Parathyroid adenoma (tissue), 2 donors: ENCODE measurements at regions not wholly inside any gene's neighbourhood (a gene's known extent, or its start where the extent isn't known, plus 50 kb on each side); places are given as distances from the start of the nearest gene placed in this dataset.

Experiments
- H2AFZ ChIP-seq: fragments of 300-600 bp; sonication (generic); one replicate; pipeline ENCODE4 v1.7.0; 2017; ENCODE audit warnings: antibody characterized with exemption, mild to moderate bottlenecking
- H3K27ac ChIP-seq: fragments of 300-600 bp; sonication (generic); one replicate; pipeline ENCODE4 v1.7.0; 2017
- H3K27me3 ChIP-seq: fragments of 300-600 bp; sonication (generic); one replicate; pipeline ENCODE4 v1.7.0; 2017; ENCODE audit warnings: low read length; ENCODE audit not compliant: control insufficient read depth, insufficient read depth
- H3K36me3 ChIP-seq: fragments of 300-600 bp; sonication (generic); one replicate; pipeline ENCODE4 v1.7.0; 2017; ENCODE audit warnings: low read length; ENCODE audit not compliant: control insufficient read depth, insufficient read depth
- H3K4me1 ChIP-seq: fragments of 300-600 bp; sonication (generic); one replicate; pipeline ENCODE4 v1.7.0; 2017; ENCODE audit warnings: control low read depth
- H3K4me2 ChIP-seq: fragments of 300-600 bp; sonication (generic); one replicate; pipeline ENCODE4 v1.7.0; 2017; ENCODE audit warnings: low read length
- H3K4me3 ChIP-seq: fragments of 300-600 bp; sonication (generic); one replicate; pipeline ENCODE4 v1.7.0; 2017; ENCODE audit warnings: low read depth, low read length
- H3K79me2 ChIP-seq: fragments of 300-600 bp; sonication (generic); one replicate; pipeline ENCODE4 v1.7.0; 2017; ENCODE audit warnings: control low read depth
- H3K9ac ChIP-seq: fragments of 300-600 bp; sonication (generic); one replicate; pipeline ENCODE4 v1.7.0; 2017; ENCODE audit warnings: mild to moderate bottlenecking
- H3K9me3 ChIP-seq: fragments of 300-600 bp; sonication (generic); one replicate; pipeline ENCODE4 v1.7.0; 2017; ENCODE audit warnings: low read length; ENCODE audit not compliant: control insufficient read depth
- TF ChIP-seq, protein P1 (sequence below): fragments of 300-600 bp; sonication (generic); IDR thresholded peaks from one replicate; pipeline ENCODE4 v1.7.0; 2017; ENCODE audit warnings: antibody characterized with exemption, mild to moderate bottlenecking
- donor health status: primary hyperparathyroidism.

DNA sequence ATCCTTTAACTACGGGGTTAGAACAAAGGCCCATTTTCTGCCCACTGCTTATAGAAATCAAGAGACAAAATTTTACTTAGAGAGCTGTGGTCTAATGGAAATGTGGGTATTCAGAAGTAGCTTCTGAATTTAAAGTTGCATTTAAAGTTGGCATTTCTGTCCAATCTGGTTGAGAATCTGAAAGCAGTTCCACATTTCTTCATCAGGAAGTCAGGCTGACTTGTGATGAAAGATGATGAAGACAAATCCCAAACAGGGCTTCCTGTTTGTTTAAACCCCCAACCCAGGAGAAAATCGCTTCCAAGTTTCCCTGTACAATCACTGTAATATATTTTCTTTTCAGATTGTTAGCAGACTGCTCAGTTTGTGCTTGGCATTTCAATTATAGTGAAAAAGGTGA lies 345.3 kb downstream of the SPRY1 start:
- Histone ChIP-seq H3K9me3 (no peaks in the 10 kb centered on the region), H3K4me1 (no peaks in the 10 kb centered on the region), H3K27me3 (no peaks in the 10 kb centered on the region), H2AFZ (no peak overlapping the region), H3K9ac (no peak overlapping the region), H3K4me2 (no peak overlapping the region), H3K27ac (no peak overlapping the region), H3K36me3 (no peaks in the 10 kb centered on the region), H3K4me3 (no peak overlapping the region), H3K79me2 (no peaks in the 10 kb centered on the region)
- TF ChIP-seq, protein P1, sequence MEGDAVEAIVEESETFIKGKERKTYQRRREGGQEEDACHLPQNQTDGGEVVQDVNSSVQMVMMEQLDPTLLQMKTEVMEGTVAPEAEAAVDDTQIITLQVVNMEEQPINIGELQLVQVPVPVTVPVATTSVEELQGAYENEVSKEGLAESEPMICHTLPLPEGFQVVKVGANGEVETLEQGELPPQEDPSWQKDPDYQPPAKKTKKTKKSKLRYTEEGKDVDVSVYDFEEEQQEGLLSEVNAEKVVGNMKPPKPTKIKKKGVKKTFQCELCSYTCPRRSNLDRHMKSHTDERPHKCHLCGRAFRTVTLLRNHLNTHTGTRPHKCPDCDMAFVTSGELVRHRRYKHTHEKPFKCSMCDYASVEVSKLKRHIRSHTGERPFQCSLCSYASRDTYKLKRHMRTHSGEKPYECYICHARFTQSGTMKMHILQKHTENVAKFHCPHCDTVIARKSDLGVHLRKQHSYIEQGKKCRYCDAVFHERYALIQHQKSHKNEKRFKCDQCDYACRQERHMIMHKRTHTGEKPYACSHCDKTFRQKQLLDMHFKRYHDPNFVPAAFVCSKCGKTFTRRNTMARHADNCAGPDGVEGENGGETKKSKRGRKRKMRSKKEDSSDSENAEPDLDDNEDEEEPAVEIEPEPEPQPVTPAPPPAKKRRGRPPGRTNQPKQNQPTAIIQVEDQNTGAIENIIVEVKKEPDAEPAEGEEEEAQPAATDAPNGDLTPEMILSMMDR = no peak

- Histone ChIP-seq H3K4me2 (no peak overlapping the region), H3K79me2 (no peaks in the 10 kb centered on the region), H2AFZ (no peak overlapping the region), H3K9me3 (no peaks in the 10 kb centered on the region), H3K4me1 (no peaks in the 10 kb centered on the region), H3K27me3 (no peaks in the 10 kb centered on the region), H3K4me3 (no peak overlapping the region), H3K9ac (no peak overlapping the region), H3K27ac (no peak overlapping the region), H3K36me3 (no peaks in the 10 kb centered on the region)
- TF ChIP-seq, protein P1 = no peak
These were observed 347.3 kb downstream of the SPRY1 start for GRCh38 chr4:123743848-123744247.

DNA sequence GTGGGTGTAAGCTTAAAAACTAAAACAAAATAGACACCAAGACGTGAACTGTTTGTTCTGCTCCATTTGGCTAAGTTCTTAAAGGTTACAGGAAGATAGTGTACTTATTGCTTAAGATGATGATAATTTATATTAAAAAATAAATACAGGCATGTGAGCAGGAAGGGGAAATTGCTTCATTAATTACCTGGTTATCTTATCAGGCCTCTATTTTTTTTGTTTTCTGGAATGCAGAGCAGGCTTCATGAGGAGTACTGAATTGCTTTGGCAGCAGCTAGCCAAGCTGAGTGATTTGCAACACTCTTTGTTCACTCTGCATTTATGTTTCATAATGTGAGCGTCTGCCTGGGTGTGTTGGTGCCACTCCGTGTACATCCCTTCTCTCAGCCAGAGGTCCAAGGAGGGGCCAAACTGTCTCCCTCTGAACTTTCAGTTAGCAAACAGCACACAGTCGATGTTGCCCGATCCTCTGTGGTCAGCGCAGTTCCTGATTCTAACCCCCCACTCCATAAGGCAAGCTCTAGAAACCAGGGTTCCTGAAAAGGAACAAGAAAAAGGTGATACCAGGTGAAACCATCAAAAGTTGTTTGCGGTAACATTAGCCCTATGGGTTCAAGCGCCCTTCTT lies 348.2 kb downstream of the SPRY1 start:
- H3K4me2 ChIP-seq = no peak overlapping the region
- H3K36me3 ChIP-seq = no peaks in the 10 kb centered on the region
- no peak overlapping the region for H3K9ac ChIP-seq
- H3K4me3 ChIP-seq = no peak overlapping the region
- TF ChIP-seq, protein P1 = no peak
- no peaks in the 10 kb centered on the region for H3K27me3 ChIP-seq
- H3K27ac ChIP-seq = no peak overlapping the region
- H3K4me1 ChIP-seq = no peaks in the 10 kb centered on the region
- H3K9me3 ChIP-seq = no peaks in the 10 kb centered on the region
- H2AFZ ChIP-seq = no peak overlapping the region
- no peaks in the 10 kb centered on the region for H3K79me2 ChIP-seq

DNA sequence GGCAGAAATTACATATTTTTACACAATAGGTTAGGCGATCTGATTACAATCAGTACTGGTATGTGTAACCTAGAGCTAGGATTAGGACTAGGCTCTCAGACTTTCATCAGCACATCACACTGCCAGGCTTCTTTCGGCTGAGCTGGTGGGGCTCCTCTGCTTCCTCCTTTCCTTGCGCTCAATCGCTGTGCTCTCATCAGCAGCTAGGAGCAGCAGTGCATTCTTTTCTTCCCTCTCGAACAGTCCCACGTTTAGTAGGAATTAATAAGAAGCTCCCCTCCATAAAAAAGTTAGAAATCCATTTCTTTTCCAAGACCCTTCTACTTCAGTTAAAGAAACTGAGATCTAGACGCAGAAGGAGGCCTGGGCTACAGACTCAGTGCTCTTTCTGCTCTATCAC lies 350.4 kb downstream of the SPRY1 start:
- no peak overlapping the region for H2AFZ ChIP-seq
- no peak overlapping the region for H3K9ac ChIP-seq
- TF ChIP-seq, protein P1 = no peak

DNA sequence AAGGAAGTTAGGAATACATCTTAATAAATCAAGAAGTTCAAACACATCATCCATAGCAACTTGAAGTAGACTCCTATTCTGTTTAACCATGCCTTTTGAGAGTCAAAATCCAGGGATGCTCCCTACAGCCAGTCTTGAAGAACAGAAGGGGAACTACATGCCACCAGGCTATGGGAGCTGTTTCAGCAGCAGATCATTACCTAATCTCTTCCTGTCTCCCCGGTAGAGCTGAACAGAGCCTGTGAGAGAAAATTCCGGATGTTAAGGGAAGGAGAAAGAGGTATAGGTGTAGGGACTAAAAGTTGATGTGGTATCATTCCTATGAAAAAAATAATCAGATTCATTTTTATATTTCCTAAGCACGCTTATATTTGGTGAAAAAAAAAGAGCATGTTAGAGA lies 352.2 kb downstream of the SPRY1 start:
- Histone ChIP-seq H3K36me3 (no peaks in the 10 kb centered on the region), H3K4me2 (no peak overlapping the region), H2AFZ (no peak overlapping the region), H3K27me3 (no peaks in the 10 kb centered on the region), H3K79me2 (no peaks in the 10 kb centered on the region), H3K4me3 (no peak overlapping the region), H3K4me1 (no peaks in the 10 kb centered on the region), H3K9ac (no peak overlapping the region), H3K9me3 (no peaks in the 10 kb centered on the region), H3K27ac (peak overlapping the region; percentile 29)
- TF ChIP-seq, protein P1 = no peak

More for the DNA sequence above, 350.4 kb downstream of the SPRY1 start:
- H3K9me3 ChIP-seq = no peaks in the 10 kb centered on the region
- no peaks in the 10 kb centered on the region for H3K27me3 ChIP-seq
- no peaks in the 10 kb centered on the region for H3K79me2 ChIP-seq
- H3K4me1 ChIP-seq = no peaks in the 10 kb centered on the region
- H3K4me2 ChIP-seq = no peak overlapping the region
- H3K4me3 ChIP-seq = no peak overlapping the region
- no peak overlapping the region for H3K27ac ChIP-seq
- H3K36me3 ChIP-seq = no peaks in the 10 kb centered on the region
